COLO668 (cell line): ENCODE measurements at regions not wholly inside any gene's neighbourhood (a gene's known extent, or its start where the extent isn't known, plus 50 kb on each side); places are given as distances from the start of the nearest gene placed in this dataset.

Source experiments
- DNase-seq: peaks from one replicate; lab custom pipeline; 2025; ENCODE audit not compliant: unreplicated experiment; lab: John Stamatoyannopoulos, UW

- peak; percentile 32 for DNase-seq
Observed at GRCh38 chr6:26284537-26285142, 80.4 kb upstream of the BTN3A2 start.

GRCh38 chr6:26285143-26286134 lies 79.6 kb upstream of the BTN3A2 start:
- peak; percentile 93 for DNase-seq

- DNase-seq = peak; percentile 61
Observed at GRCh38 chr6:26286168-26286877, 78.7 kb upstream of the BTN3A2 start.

GRCh38 chr6:26288155-26288554 lies 76.8 kb upstream of the BTN3A2 start:
- DNase-seq = no peak

- no peak for DNase-seq
Observed at GRCh38 chr6:26290941-26291340, 74.1 kb upstream of the BTN3A2 start.

- DNase-seq = no peak
Observed at GRCh38 chr6:26292709-26293108, 72.3 kb upstream of the BTN3A2 start.

- no peak for DNase-seq
Observed at GRCh38 chr6:26294302-26294701, 70.7 kb upstream of the BTN3A2 start.

GRCh38 chr6:26295691-26296555 lies 69.1 kb upstream of the BTN3A2 start:
- DNase-seq = peak; percentile 48

GRCh38 chr6:26296556-26296856 lies 68.5 kb upstream of the BTN3A2 start:
- no peak for DNase-seq

- peak; percentile 8 for DNase-seq
Observed at GRCh38 chr6:26296857-26297648, 67.9 kb upstream of the BTN3A2 start.

- no peak for DNase-seq
Observed at GRCh38 chr6:26299286-26300042, 65.5 kb upstream of the BTN3A2 start.

- DNase-seq = no peak
Observed at GRCh38 chr6:26300043-26300331, 65.0 kb upstream of the BTN3A2 start.

- no peak for DNase-seq
Observed at GRCh38 chr6:26300359-26300758, 64.6 kb upstream of the BTN3A2 start.

- DNase-seq = no peak
Observed at GRCh38 chr6:26300828-26301227, 64.2 kb upstream of the BTN3A2 start.

- no peak for DNase-seq
Observed at GRCh38 chr6:26301638-26302037, 63.4 kb upstream of the BTN3A2 start.

- no peak for DNase-seq
Observed at GRCh38 chr6:26302941-26303559, 61.9 kb upstream of the BTN3A2 start.

- DNase-seq = no peak
Observed at GRCh38 chr6:26304213-26304796, 60.7 kb upstream of the BTN3A2 start.

GRCh38 chr6:26304797-26305640 lies 60.0 kb upstream of the BTN3A2 start:
- peak; percentile 6 for DNase-seq
